GM18502 (cell line): ENCODE measurements at regions not wholly inside any gene's neighbourhood (a gene's known extent, or its start where the extent isn't known, plus 50 kb on each side); places are given as distances from the start of the nearest gene placed in this dataset.
"Not testable (repeated sequence)": the region's sequence is repeated elsewhere in the genome, so short reads cannot be mapped to it uniquely, and the experiment has no call there.

Source experiments
- ATAC-seq: cut with Tn5 transposase; IDR thresholded peaks from one replicate; pipeline ENCODE4 v1.9.1; 2021; ENCODE audit warnings: mild to moderate bottlenecking; ENCODE audit not compliant: unreplicated experiment, poor library complexity

- ATAC-seq: no peak
Observed at GRCh38 chr2:114354199-114354598, 88.2 kb upstream of the DPP10 start.

- ATAC-seq: no peak
Observed at GRCh38 chr2:114368705-114369104, 73.7 kb upstream of the DPP10 start.

GRCh38 chr2:114371721-114372120 is 70.7 kb upstream of the DPP10 start:
- not testable (repeated sequence) for ATAC-seq

GRCh38 chr2:114373591-114373990 is 68.8 kb upstream of the DPP10 start:
- no peak for ATAC-seq

GRCh38 chr2:114384441-114384840 is 58.0 kb upstream of the DPP10 start:
- ATAC-seq: no peak

DNA sequence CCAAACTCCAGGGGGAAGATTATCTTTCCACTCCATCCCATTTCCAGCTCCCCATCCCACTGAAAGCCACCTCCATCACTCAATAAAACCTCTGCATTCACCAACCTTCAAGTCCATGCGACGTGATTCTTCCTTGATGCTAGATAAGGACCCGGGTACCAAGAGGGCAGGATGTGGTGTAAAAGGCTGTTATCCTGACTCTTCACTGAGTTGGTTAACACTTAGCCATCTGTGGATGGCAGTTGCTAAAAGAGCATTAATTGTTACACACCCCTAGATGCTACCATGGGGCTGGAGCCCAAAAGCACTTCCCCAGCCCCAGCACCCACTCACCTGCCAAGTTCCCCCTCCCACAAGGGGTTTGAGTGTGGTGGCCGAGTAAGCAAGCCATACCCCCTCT is 53.4 kb upstream of the DPP10 start:
- ATAC-seq: no peak
